ENCODE measurements at regions not wholly inside any gene's neighbourhood (a gene's known extent, or its start where the extent isn't known, plus 50 kb on each side); places are given as distances from the start of the nearest gene placed in this dataset.

DNA sequence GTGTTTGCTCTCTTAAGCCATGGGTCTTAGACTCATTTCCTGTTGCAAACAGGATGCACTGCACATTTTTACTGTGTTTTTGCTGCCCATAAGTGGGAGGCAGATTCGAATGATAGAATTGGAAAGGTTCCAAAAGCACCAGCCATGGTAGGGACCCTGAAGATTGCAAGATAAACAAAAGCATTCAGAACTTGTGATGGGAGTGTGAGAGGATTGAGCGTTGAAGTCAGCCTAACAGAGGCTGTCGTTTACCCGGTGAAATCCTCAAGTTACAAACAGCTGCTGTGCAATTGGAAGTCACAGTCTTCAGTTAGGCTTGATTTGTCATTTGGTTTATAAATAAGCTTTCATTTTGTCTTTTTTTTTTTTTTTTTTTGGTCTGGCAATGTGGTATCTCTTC lies 192.7 kb upstream of the MKI67 start:
- peak; percentile 62 for DNase-seq

DNA sequence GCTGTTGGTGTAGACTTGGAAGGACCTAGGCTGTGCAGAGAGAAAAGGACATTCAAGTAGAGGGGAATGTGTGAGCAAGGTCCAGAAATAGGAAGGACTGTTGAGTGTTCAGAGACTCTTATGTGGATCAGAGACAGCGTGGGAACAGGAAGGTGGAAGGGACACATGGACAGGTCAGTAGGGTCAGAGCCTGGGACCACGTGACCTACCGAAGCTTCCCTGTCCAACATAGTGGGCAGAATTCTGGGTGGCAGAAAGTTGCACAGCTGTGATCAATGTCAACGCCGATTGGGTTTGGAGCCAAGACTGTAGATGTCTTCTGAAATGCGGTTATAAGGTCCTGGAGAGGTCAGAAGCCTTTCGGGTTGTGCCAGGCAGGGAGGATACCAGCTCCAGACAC lies 195.9 kb upstream of the MKI67 start:
- no peak for DNase-seq

DNA sequence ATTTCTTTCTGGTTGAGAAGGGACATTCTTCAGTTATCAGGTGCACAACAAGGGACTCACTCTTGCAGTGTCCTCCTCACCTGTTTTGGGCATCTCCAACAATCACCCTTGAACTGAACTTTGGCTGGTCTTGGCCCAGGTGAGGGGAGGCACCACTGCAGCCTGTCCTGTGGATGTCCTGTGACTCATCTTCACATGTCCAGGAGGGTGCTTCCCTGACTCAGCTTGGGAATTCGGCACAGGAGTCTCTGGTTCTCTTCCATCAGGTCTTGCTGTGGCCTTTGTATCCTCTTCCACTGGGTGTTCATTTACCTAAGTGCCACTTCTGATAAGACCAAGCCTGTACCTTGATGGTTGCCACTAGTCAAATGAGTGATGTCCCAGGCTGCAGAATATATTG lies 196.7 kb upstream of the MKI67 start:
- no peak for DNase-seq

DNA sequence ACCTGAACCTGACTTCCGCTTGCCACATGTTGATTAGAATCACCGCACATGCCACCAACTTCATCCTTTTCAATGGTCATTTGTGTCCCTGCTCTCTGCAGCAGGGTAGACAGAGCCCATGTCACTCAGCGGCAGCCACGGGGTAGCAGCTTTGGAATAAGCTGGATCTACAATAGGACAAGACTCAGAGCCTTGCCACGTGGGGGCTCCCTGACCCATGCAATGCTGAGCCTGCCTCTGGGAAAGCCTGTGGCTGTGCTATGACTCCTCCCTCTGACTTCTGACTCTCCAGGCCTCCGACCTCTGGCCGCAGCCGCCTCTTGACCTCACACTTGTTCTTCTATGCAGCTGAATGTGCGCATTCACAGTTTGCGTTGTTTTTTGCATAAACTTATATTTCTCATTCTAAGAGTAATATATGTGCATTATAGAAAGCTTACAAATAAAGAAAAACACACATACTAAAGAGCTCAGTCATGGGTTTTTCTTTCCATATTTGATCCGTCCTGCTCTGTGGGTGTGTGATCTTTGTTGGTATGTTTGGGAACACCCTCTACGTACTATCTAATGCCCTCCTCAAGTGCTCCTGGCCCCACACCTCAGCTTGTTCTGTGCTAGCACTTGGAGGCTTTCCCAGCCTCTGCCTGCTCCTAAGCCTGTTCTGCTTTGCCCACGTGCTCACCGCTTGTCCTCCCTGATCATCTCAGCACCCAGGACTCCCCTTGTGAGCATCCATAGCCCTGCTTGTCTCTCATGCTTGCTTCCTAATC lies 198.0 kb upstream of the MKI67 start:
- DNase-seq = no peak

DNA sequence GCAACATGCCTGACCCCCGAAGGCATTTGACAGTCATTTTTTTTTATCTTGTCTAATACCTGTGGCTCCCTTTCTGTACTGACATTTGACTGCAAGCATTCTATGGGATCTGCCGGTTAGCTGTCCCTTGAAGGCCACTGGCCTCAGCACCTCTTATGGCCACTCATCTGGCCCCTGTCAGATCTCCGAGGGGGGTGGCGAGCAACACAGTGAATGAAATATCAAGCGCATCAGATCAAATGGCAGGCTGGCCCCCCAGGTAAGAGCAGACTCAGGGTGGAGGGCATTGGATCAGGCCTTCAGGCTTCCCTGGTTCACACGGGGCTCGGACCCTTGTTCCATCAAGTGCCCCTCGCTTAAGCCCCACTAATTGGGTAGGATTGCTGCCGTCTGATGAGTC lies 199.6 kb upstream of the MKI67 start:
- no peak for DNase-seq

DNA sequence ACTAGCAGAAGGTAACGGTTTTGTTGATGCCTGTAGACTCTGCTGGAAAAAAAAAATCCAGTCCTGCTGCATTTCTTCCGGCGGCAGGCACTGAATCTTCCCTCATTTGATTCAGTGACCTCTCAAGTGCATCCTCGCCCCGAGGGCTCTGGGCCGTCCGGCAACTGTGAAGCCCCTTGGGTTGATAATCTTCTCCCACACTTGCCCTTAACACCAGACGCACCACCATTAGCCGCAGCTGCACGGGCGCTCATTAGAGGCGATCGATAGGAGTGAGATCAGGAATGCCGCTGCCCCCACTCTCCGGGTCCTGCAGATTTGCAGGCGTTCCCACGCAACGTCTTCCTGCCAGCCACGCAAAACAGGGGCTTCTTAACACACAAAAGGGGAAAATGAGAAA lies 200.0 kb upstream of the MKI67 start:
- no peak for DNase-seq

DNA sequence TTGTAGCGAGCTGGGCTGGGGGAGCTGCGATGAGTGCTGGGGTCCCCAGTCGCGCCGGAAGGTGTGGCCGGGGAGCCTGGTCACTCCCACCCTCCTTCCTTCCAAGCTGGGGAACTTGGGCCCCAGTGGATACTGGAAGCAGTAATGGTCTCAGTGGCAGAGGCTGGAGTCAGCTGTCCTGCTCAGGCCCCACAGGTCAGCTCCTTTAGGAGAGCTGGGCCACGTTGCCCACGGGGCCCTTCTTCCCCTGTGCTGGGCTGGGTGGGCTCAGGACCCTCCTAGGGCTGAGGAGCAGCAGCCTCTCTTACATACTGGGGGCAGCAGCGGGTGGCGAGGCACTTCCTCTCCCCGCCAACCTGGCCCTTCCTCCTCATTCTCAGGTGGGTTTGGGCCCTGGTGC lies 200.6 kb upstream of the MKI67 start:
- no peak for DNase-seq

DNA sequence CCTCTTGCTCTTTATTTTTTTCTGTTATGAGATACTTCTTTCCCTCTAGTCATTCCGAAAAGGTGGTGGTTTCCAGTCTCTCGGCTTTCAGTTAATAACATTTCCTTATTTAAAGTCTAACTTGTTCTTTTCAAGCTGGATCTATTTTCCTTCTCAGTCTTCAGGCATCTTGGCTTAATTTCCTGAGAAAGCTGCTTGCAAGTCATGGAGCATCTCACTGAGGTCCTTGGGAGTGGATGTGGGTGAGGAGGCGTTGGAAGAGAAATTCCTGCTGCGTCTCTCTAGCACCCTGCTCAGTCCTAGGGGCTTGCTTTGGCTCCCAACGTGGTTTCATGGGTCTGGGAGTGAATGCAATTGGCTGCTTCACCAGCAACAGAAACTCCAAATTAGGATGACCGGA lies 210.2 kb upstream of the MKI67 start:
- DNase-seq = no peak

DNA sequence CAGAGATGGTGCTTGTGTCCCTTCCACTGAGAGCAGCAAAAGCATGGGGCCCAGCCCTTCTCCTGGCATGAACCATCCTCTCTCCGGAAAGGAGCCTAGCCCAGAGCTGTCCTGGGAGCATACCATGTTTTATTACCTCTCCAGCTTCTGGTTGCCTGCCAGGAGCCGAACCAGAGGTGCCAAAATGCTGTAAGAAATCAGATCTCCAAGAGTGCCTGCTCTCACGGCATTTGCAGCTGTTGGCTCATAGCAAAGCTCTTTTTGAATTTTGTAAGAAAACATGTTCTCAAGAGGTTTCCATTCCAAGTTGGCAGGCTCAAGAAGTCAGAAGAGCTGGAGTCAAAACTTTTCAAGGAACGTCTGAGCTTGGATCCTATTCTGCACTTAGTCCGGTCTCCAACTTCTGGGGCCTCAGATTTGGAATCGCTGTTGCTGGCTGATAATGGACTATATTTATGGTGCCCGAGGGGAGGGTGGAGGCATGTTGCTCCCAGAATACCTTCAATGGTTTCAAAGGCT lies 211.7 kb upstream of the MKI67 start:
- peak; percentile 31 for DNase-seq

DNA sequence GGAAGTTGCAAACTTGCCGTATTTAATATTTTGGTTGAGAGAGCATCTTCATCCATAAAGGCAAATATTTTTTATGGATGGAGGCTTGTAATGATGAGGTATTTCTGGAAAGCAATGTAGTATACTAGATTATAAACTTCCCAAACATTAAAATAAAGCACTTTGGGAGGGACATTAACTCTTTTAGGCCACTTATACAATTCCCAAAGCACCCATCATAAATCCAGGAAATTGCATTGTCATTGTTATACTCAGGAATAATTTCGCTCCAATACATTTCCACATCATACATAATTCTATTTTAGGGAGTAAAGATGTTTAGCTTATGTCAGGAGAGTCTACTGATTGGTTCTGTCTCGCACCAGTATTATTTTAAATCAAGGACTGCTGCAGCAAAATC lies 212.7 kb upstream of the MKI67 start:
- no peak for DNase-seq

DNA sequence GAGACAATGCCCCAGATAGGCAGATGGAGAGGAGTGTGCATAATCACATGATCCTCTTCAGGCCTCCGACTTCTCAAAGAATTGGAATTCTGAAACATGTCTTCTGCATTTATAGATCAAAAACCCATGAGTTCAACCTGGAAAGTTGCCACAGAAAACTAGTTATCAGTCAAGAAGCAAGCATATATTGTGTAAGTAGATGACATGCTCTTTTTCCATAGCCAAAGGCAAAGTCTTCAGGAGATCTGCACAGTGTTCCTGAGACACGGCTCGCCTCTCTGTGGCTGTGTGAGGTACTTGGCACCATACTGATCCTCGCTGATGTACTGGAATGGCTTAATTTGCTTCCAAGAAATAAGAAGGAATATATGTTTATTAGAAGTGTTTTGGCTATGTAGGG lies 213.5 kb upstream of the MKI67 start:
- no peak for DNase-seq

DNA sequence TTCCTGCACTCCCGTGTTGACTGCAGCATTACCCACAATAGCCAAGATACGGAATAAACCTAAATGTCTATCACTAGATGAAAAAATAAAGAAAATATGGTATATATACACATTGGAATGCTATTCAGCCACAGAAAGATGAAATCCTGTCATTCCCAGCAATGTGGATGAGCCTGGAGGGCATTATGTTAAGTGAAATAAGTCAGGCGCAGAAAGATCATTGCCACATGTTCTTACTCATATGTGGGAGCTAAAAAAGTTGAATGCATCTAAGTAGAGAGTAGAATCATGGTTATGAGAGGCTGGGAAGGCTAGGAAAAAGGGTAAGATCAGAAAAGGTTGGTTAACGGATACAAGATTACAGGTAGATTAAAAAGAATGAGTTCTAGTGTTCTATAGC lies 219.1 kb upstream of the MKI67 start:
- DNase-seq = no peak

DNA sequence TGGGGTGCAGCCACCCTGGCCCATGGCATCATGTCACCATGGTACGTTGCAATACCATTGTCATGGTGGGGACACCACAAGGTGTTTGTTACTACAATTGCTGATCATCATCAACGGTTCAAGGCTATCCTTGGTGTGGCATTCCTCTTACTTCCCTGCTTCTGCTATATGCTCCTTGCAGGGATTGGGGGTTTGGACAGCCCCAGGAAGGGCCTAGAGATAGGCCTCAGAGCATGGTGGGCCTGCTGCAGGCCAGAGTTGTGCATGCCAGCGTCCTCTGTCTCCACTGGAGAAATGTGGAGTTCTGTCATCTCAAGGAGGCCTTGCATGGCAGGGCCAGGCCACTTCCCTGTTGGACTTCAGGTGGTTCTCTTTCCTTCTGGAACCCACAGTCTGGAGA lies 234.6 kb upstream of the MKI67 start:
- DNase-seq = no peak

DNA sequence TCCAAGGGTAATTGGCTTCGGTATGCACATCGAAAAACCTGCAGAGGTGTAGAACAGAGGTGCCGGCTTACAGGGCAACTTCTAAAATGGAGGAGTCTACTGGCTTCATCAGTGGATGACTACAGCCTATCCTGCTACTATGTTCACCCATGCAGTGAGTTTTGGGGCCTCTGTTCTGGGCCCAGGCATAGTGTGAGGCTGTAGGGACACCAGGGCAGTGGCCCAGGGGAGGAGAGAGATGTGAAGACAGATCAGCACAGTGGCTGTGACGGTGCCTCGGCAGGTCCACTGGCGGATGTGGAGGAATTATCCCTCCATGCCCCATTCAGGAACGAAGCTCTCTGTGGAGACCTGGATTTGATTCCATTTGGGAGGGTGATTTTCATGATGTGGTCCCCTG lies 235.3 kb upstream of the MKI67 start:
- DNase-seq = no peak

DNA sequence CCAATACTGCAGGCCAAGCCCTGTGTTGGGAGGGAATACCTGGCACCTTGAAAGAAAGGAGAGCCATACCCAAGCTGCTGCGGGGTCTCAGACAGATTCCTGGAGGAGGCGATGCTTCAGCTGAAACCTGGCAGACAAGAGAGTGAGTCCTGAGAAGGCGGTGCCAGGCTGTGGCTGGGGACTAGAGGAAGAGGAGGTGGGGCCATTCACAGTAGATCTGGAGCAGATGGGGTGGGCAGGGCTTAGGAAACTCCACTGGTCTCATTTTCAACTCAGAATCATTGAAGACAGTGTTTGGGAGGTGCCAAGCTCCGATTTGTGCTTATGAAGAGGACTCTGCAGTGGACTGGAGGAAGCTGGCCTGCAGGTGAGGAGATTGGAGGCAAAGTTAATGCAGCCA lies 236.3 kb upstream of the MKI67 start:
- no peak for DNase-seq

DNA sequence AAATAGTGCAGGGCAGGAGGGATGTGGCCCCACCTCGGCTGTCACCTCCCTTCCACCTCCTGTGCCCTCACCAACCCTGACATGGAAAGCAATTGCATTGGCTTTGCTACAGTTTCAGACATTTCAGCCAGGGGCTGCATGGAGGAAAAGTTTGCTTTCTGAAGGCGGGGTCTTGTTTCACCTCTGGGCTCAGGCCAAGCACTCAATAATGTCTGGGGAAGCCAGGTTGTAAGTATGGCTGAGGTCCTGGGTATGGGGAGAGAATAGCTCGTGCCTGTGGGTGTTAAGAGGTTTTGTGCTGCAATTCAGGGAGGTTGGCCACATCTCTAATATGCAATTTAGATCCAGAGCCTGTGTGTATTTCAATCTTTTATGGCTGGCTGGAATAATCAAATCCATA lies 238.4 kb upstream of the MKI67 start:
- DNase-seq = no peak

DNA sequence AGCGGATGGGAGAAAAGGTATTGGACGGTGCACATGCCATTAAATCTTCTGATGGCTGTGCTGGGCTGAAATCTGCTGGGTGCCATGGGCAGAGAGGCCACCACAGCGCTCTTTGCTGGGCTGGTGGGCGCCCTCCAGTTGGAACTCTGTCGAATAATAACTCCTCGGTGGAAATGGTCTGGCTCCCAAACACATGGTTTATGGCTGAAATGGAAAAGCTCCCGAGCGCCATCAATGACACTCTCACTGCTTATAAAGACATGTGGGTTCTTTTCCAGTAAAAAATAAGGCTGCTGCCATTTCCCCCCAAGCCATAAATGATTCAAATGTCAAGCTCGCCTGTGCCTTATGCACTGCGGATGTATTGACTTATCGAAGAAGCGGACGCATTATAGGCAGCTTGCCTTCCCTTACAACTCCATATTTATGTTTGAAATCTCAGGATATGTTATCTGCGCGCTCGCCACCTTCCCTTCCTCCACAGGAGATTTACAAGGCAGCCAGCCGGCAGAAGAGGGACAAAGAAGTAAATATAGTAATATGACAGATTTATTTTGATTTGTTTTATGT lies 239.0 kb upstream of the MKI67 start:
- DNase-seq = no peak

DNA sequence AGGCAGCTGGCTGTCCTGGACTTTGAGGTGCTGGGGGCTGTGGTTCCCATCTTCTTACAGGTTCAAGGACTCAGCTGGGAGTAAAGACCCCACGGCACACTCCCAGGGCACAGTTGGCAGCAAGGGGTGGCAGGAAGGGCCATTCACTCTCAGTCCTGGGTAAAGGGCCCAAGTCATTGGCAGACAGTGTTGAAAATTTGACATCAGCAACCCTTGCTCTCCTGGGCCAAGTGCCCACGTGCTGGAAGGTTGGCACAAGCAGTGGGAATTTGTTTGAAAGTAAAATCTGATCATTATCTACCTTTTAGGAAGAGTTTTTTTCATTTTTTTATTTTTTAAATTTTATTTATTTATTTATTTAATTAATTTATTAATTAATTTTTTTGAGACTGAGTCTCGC lies 241.6 kb upstream of the MKI67 start:
- DNase-seq = no peak

DNA sequence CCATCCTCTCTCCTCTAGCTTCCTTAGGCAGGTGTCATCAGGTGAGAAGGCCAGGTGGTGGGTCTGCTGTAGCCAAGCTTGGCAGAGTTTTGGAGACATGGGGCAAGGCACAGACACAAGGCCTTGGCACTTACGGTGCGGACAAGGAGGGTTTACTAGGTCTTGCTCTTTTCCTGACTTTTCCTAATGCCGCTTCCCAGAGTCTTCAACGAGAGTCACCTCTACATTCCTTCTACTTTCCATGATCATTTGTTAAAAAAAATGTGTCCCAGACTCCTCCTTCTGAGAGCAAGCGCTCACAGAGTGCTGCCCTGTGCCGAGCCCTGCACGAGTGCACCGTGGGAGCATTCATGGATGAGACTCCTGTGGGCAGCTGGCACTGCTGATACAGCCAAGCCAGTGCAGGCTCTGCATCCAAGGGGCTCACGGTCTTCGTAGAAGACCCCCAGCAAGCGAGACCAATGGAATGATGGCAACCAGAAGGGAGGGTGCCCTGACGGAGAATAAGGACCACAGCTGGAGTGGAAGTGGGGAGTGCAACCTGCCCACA lies 243.0 kb upstream of the MKI67 start:
- DNase-seq = no peak

DNA sequence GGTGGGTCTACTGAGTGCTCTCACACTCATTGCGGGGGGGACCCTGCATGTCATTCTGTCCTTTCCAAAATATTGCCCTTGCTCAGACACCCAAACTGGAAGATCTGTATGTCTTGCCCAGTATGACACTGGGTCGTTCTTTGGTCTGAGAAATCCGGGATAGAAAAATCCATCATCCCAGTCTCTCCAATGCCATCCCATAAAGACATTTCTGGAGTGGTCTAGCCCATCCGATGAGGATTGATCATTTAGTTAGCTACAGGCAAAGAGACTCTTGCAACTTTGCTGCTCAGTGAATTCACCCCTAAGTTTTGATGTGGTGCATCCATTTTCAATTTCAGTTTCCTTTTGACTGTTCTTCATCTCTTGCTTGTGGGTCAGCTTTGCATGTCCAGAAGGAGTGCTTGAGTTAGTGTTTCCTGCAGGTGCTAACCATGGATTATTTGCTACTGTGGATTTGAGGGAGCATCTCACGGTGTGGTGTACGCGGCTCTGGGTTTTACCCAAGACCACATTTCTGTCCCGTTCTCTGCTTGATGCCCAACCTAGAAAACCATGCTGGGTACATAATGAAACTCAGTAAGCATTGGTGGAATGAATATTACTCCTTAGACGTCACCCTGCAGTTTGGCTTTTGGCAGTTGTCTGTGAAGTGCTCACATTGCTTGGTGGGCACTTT lies 247.0 kb upstream of the MKI67 start:
- DNase-seq = no peak

DNA sequence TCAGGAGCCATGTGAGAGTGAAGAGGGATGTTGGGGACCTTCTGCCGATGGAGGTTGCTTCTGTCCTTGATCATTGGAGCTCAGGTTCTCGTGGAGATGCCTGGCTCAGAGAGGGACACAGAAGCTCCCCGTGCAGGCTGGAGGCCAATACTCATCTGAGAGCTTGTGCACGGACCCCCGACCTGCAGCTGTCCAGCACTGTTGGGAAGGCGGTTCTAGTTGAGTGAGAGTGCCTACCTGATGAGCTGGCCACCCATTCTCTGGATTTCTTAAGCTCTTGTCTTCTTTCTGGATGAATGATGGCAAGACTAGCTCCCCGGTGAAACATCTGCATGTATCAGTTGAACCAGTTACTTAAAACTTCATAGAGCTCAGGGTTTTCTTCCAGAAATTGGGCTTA lies 247.6 kb upstream of the MKI67 start:
- no peak for DNase-seq

DNA sequence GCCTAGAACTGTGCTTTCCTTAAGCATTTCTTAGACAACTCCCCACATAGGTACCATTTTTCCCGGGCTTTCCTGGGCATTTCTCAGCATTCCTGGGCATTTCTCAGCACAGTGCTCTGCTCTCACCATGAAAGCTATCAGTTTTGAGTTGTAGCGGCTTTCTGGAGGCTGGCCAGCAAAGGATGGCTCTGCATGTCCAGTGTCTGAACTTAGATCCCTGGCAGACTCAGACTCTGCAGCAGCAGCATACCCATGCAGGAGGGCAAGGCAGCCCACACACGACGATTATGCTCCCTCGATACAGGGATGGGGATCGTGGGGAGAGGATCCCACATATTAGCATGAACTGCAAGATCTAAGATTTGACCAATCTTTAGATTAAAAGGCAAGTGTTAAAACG lies 248.9 kb upstream of the MKI67 start:
- no peak for DNase-seq

DNA sequence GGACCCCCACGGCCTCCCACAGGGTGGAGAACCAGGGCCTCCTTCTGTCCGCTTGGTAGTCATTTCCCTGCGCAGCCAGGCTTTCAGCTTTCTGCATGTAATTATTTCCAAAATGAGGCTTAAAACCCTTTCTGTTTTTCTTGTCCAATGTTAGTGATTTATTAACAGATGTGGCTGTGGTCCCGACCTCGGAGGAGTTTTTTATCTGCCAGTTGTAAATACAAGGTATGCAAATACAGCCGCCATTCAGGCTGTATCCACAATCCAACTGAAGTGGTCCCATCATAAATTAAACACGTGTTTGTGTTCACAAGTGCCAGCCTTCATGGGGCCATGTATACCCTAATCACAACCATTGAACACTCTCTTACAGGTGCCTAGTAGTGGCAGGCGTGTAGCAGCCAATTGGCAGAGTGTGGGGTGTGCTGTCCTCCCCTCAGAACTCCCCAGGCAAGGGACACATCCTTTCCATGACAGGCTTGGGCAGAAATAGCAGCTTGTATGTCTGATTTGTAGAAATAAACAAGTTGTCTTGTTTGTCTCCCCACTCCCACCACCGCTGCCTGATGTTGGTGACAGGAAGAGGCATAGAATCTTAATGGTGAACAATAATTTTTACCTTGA lies 251.3 kb upstream of the MKI67 start:
- no peak for DNase-seq

DNA sequence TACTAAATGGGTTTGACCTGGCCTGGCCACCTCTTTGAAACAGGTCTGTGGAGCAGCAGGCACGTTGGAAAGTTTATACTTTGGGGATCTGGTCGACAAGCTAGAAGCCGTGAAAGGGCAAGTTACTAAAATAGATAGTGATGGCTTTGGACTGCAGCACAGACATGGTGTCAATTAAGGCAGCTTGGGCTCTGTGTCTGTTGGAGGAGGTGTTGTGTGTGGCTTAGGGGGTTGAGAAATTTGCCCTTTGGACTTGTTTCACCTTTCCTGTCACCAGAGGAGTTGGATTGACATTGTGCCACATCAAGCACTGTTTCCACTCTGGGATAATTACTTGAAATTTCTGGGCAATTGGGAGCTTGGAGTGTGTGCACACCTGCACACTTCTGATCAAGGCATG lies 251.8 kb upstream of the MKI67 start:
- DNase-seq = no peak

Data from NCI-H1105 treated with DMSO at 0.1 percent for 48 hours (cell line).